H1 (cell line): ENCODE measurements at regions not wholly inside any gene's neighbourhood (a gene's known extent, or its start where the extent isn't known, plus 50 kb on each side); places are given as distances from the start of the nearest gene placed in this dataset.

Experiments used
- CBX8 ChIP-seq: fragments of 300-800, 300-1000 bp; sonication (generic); IDR thresholded peaks from 2 replicates; pipeline ENCODE4 v1.7.1; 2016; ENCODE audit warnings: low read depth, low read length, borderline replicate concordance
- CEBPB ChIP-seq: IDR thresholded peaks from 2 replicates; pipeline ENCODE4 v1.6.1; 2012; ENCODE audit warnings: low read depth, low read length
- GTF2F1 ChIP-seq: IDR thresholded peaks from 2 replicates; pipeline ENCODE4 v1.6.1; 2012; ENCODE audit warnings: low read depth, low read length, improper control_type of control experiment, borderline replicate concordance
- JUND ChIP-seq: IDR thresholded peaks from 2 replicates; pipeline ENCODE4 v1.6.1; 2011; ENCODE audit warnings: mild to moderate bottlenecking, improper control_type of control experiment, low read length
- SAP30 ChIP-seq: fragments of 300-600 bp; sonication (generic); IDR thresholded peaks from 2 replicates; pipeline ENCODE4 v1.7.1; 2012; ENCODE audit warnings: low read length, moderate library complexity, mild to moderate bottlenecking, inconsistent platforms; ENCODE audit not compliant: insufficient read depth, insufficient replicate concordance
- TAF7 ChIP-seq: optimal IDR thresholded peaks from 2 replicates; pipeline ENCODE3; 2011; ENCODE audit warnings: low read depth, mild to moderate bottlenecking, inconsistent platforms, low read length, moderate library complexity, borderline replicate concordance

DNA sequence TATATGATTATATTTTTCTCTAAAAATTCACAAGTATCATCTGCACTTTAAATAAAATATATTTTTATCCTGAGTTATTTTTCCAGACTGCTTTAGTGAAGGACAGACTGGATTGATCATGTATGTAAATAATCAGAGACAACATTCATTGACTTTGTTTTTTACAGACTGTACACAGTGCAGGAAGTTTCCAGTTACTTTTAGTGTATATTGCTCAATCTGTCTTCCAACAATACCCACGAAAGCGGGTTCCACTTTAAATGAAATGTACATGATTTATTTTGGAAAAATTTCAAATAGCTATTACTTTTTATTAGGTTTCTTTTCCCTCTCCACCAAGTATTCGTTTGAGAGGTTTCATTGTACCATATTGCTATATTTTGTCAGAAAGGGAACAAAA lies 497.0 kb downstream of the FSCB start (continued):
- TF ChIP-seq TAF7 (no peak), SAP30 (no peak), GTF2F1 (no peak), CEBPB (no peak), CBX8 (no peak), JUND (no peak)
